GM12864 (cell line): ENCODE measurements at regions not wholly inside any gene's neighbourhood (a gene's known extent, or its start where the extent isn't known, plus 50 kb on each side); places are given as distances from the start of the nearest gene placed in this dataset.

ENCODE experiments used
- DNase-seq: peaks from one replicate; pipeline ENCODE4 v3.0.0-alpha.2; 2011; ENCODE audit warnings: low read depth
- H3K4me3 ChIP-seq: 2 replicates; pipeline ENCODE4 v1.5.1; 2011; ENCODE audit warnings: mild to moderate bottlenecking, low read depth, low read length, control low read depth
- TF ChIP-seq, protein P1 (sequence below): IDR thresholded peaks from 2 replicates; pipeline ENCODE4 v1.5.1; 2011; ENCODE audit warnings: low read depth, mild to moderate bottlenecking, moderate library complexity, low read length, control low read depth, inconsistent platforms; ENCODE audit errors: missing control alignments

GRCh38 chr11:71309611-71310010 lies 57.2 kb upstream of the SHANK2 start:
- DNase-seq = no peak
- H3K4me3 ChIP-seq = no peak overlapping the region
- TF ChIP-seq, protein P1, sequence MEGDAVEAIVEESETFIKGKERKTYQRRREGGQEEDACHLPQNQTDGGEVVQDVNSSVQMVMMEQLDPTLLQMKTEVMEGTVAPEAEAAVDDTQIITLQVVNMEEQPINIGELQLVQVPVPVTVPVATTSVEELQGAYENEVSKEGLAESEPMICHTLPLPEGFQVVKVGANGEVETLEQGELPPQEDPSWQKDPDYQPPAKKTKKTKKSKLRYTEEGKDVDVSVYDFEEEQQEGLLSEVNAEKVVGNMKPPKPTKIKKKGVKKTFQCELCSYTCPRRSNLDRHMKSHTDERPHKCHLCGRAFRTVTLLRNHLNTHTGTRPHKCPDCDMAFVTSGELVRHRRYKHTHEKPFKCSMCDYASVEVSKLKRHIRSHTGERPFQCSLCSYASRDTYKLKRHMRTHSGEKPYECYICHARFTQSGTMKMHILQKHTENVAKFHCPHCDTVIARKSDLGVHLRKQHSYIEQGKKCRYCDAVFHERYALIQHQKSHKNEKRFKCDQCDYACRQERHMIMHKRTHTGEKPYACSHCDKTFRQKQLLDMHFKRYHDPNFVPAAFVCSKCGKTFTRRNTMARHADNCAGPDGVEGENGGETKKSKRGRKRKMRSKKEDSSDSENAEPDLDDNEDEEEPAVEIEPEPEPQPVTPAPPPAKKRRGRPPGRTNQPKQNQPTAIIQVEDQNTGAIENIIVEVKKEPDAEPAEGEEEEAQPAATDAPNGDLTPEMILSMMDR = no peak

DNA sequence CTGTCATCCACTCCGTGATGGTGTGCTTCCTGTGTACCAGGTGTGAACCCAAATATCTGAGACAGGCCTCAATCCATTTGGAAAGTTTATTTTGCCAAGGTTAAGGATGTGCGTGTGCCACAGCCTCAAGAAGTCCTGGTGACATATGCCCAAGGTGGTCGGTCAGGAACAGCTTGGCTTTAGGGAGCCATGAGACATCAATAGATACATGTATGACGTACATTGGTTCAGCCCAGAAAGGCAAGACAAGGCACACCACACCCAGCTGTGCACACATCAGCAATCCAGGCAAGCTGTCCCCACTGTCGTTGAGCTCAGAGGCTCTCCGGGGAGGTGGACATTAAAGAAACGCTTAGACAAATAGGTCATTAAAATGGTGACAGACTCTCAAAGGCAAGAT lies 56.8 kb upstream of the SHANK2 start:
- no peak overlapping the region for H3K4me3 ChIP-seq
- DNase-seq = no peak
- TF ChIP-seq, protein P1 = no peak

DNA sequence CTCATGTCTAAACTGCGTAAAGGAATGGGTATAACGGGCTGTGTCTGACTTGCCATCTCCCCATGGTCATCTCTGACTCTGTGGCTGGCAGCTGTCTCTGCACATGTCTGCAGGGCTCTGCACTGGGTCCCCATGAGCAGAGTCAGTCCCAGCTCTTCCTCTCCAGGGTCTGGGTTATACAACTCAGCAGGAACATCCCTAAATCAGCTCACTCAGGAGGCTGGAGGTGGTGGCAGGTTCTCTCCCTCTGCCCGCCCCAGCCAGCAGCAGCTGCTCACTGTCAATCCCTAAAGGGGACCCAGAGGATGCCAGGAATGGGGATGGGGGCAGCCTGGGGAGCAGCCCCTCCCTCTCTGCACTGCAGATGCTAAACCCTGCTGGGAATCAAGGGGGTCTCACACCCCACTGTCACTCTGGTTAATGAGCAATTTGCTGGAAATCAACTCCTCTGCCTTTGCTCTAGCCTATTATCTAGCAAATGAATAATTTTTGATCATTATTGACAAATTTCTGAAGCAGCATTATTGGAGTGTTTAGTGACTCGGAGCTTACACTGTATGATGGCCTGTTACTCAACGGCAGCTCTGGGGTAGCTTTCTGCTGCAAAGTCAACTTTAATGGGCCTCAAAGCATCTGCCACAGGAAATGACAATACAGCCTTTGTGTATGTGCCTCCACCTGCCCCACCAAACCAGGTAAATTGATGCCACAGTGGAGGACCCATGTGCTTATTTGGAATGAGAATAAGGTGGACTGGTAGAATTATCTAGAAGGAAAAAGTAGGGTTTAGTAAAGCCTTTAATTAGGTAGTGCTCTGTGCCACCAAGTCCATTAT lies 55.7 kb upstream of the SHANK2 start:
- TF ChIP-seq, protein P1 = no peak
- no peak overlapping the region for H3K4me3 ChIP-seq
- DNase-seq = no peak

DNA sequence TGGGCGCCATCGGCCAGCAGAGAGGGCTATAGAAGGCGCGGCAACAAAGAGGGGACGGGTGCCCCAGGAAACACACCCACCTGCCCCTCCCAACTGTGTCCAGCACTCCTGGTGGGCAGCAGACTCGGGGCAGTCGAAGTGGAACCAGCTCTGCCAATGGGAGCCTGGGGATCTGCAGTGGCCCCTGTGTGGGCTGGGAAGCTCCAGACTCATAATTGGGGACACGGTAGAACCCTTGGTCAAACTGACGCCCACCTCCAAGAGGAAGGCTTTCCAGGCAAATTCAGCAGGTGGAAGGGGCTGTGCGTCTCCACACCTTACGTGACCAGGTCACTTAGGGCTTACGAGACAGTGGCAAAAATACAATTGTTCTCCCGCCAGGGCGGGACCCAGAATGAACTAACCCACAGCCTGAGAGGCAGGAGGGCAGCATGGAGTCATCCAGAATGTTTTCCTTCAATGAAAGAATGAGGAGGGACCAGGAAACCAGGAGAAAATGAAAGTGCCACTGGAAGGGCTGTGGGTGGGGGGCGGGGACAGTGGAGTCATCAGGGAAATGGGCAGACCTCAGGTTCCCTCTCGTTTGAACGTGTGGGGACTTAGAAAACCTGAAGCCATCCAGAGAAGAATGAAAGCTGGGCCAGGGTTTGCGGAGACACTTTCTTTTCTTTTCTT lies 53.2 kb upstream of the SHANK2 start:
- TF ChIP-seq, protein P1 = no peak
- no peak overlapping the region for H3K4me3 ChIP-seq
- DNase-seq = no peak

- DNase-seq = no peak
- no peak overlapping the region for H3K4me3 ChIP-seq
- TF ChIP-seq, protein P1 = no peak
These were observed 52.7 kb upstream of the SHANK2 start for GRCh38 chr11:71305041-71305440.

GRCh38 chr11:71304491-71304890 lies 52.1 kb upstream of the SHANK2 start:
- no peak for DNase-seq
- no peak overlapping the region for H3K4me3 ChIP-seq
- TF ChIP-seq, protein P1 = no peak
